ENCODE measurements at regions not wholly inside any gene's neighbourhood (a gene's known extent, or its start where the extent isn't known, plus 50 kb on each side); places are given as distances from the start of the nearest gene placed in this dataset.

DNA sequence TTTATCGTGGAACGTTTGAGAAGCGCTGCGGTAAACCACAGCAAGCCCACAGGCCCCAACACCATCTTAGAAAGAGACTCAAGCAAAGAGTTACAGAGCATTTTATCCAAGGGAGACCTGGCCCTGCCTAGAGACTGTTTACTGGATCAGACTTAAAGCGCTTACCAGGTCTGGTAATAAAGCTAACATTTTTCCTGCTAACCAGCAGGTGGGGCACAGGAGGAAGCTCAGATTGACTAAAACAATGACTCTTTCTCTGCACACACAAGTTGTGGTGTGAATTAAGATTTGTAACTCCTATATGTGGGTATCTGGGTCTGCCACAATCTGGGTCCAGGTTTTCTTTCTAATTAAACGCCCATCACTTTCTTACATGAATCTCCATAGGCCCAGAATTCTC is 136.5 kb upstream of the ETS2 start:
- no peak for TF ChIP-seq NR2F2 (IDR thresholded peaks at IDR 0.05)
- TF ChIP-seq, protein P1, sequence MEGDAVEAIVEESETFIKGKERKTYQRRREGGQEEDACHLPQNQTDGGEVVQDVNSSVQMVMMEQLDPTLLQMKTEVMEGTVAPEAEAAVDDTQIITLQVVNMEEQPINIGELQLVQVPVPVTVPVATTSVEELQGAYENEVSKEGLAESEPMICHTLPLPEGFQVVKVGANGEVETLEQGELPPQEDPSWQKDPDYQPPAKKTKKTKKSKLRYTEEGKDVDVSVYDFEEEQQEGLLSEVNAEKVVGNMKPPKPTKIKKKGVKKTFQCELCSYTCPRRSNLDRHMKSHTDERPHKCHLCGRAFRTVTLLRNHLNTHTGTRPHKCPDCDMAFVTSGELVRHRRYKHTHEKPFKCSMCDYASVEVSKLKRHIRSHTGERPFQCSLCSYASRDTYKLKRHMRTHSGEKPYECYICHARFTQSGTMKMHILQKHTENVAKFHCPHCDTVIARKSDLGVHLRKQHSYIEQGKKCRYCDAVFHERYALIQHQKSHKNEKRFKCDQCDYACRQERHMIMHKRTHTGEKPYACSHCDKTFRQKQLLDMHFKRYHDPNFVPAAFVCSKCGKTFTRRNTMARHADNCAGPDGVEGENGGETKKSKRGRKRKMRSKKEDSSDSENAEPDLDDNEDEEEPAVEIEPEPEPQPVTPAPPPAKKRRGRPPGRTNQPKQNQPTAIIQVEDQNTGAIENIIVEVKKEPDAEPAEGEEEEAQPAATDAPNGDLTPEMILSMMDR (IDR thresholded peaks at IDR 0.05; ENCODE audit: low read depth, low read length, missing input control), result peak; percentile 40
- no peak for TF ChIP-seq TAF1 (conservative IDR thresholded peaks at IDR 0.05)
- peak; percentile 67 to 73 for TF ChIP-seq RAD21 (IDR thresholded peaks at IDR 0.05)
- TF ChIP-seq, protein P2, sequence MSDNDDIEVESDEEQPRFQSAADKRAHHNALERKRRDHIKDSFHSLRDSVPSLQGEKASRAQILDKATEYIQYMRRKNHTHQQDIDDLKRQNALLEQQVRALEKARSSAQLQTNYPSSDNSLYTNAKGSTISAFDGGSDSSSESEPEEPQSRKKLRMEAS (IDR thresholded peaks at IDR 0.05), result no peak
- no peak for TF ChIP-seq HNF4G (IDR thresholded peaks at IDR 0.05)
- TF ChIP-seq EGR1 (IDR thresholded peaks at IDR 0.05; ENCODE audit: low read depth in 2 of 2), result no peak
- TF ChIP-seq SP1 (IDR thresholded peaks at IDR 0.05), result no peak
- no peak for TF ChIP-seq FOXA1 (IDR thresholded peaks at IDR 0.05)
- no peak for TF ChIP-seq JUND (IDR thresholded peaks at IDR 0.05)
- TF ChIP-seq, protein P3, sequence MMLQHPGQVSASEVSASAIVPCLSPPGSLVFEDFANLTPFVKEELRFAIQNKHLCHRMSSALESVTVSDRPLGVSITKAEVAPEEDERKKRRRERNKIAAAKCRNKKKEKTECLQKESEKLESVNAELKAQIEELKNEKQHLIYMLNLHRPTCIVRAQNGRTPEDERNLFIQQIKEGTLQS (IDR thresholded peaks at IDR 0.05), result no peak
- no peak for TF ChIP-seq GABPA (IDR thresholded peaks at IDR 0.05 in 1 of 2, conservative IDR thresholded peaks at IDR 0.05 in 1 of 2)

Data from liver (tissue), 3 donors.